ENCODE measurements at regions not wholly inside any gene's neighbourhood (a gene's known extent, or its start where the extent isn't known, plus 50 kb on each side); places are given as distances from the start of the nearest gene placed in this dataset.

DNA sequence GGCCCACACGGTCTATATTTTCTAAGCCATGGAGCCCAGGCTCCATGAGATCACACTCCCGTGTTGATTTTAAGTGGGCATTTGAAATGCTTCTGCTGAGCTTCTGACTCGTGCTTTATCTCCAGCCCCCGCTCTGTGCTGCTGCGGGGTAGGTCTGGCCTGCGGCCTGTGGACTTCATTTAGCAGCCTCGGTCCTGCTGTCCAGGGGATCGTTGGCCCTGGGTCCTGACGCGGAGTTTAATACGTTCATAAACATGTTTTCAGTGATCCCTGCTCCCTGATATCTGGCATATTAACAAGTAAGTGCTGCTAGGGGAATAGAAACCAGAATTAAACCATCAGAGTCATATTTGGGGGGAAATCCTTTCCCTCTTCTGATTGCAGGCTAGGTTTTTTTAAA is 540.3 kb upstream of the MGMT start:
- Histone ChIP-seq H3K9me3 (no peaks in the 10 kb centered on the region), H3K27ac (peak overlapping the region in 10 of 12 donors; percentile 23 to 74 (median 57)), H3K36me3 (no peaks in the 10 kb centered on the region), H3K4me1 (peaks cover 0 to 36% (median 10%) of the 10 kb centered on the region in 12 donors), H3K4me3 (no peak overlapping the region), H3K27me3 (peaks cover 0 to 8% (median 0%) of the 10 kb centered on the region in 9 donors)
- ATAC-seq (peak in 2 of 4 donors; percentile 65 to 75), DNase-seq (peak in 4 of 5 donors; percentile 48 to 73 (median 60))
- TF ChIP-seq, protein P1, sequence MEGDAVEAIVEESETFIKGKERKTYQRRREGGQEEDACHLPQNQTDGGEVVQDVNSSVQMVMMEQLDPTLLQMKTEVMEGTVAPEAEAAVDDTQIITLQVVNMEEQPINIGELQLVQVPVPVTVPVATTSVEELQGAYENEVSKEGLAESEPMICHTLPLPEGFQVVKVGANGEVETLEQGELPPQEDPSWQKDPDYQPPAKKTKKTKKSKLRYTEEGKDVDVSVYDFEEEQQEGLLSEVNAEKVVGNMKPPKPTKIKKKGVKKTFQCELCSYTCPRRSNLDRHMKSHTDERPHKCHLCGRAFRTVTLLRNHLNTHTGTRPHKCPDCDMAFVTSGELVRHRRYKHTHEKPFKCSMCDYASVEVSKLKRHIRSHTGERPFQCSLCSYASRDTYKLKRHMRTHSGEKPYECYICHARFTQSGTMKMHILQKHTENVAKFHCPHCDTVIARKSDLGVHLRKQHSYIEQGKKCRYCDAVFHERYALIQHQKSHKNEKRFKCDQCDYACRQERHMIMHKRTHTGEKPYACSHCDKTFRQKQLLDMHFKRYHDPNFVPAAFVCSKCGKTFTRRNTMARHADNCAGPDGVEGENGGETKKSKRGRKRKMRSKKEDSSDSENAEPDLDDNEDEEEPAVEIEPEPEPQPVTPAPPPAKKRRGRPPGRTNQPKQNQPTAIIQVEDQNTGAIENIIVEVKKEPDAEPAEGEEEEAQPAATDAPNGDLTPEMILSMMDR (IDR thresholded peaks at IDR 0.05), result no peak
- no peak for TF ChIP-seq POLR2A (IDR thresholded peaks at IDR 0.05)
- intact Hi-C loops (cut with DNase I), result loop anchor here in 1 of 10 donors (5.0 kb wide), 1 partner anchor 96 kb away; no protein-coding TSS in a partner anchor
- 53 to 57% (median 54%) methylated on average over 11 of the region's 11 CpGs for WGBS, 4 donors

GRCh38 chr10:128927497-128928161 is 539.4 kb upstream of the MGMT start:
- peak; percentile 63 to 81 (median 73) for DNase-seq
- peak overlapping the region in 11 of 12 donors; percentile 23 to 74 (median 58) for H3K27ac ChIP-seq
- H3K36me3 ChIP-seq, result no peaks in the 10 kb centered on the region
- H3K9me3 ChIP-seq, result no peaks in the 10 kb centered on the region
- peaks cover 0 to 8% (median 0%) of the 10 kb centered on the region in 9 donors for H3K27me3 ChIP-seq
- no peak for TF ChIP-seq POLR2A (IDR thresholded peaks at IDR 0.05)
- TF ChIP-seq, protein P1 (IDR thresholded peaks at IDR 0.05), result no peak
- 39 to 53% (median 44%) methylated on average over 20 of the region's 20 CpGs for WGBS, 4 donors
- ATAC-seq, result peak; percentile 54 to 85 (median 78)
- peak overlapping the region in 1 of 12 donors; percentile 16 for H3K4me3 ChIP-seq
- intact Hi-C loops (cut with DNase I), result loop anchor here in 1 of 10 donors (5.0 kb wide), 1 partner anchor 95 kb away; no protein-coding TSS in a partner anchor
- H3K4me1 ChIP-seq, result peaks cover 0 to 36% (median 10%) of the 10 kb centered on the region in 12 donors

DNA sequence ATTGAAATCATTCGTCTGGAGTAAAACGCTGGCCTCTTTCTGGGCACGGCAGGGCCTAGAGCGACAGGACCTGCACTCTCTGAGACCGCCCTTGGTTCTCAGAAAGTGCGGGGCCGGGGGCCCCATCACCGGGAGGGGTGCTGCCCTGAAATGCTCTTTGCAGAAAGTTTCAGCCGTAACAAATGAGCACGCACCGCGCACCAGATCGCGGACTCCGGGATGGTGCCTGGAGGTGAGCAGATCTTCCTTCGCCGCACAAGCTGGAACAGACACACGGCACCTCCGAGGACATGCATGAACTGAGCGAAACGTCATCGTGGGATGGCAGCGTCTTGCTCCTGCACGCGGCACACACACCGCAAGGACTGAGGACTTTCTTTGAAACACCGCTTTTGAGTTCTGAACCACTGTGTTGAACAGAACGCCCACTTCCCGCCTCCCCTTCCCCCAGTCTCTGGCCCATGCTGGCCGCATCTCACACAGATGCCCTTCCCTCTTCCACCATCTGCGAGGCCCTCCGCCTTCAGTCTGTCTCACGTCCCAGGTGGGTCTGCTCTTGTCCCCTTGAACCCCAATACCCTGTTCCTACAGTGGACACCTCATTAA is 538.7 kb upstream of the MGMT start:
- Histone ChIP-seq H3K4me1 (peaks cover 0 to 36% (median 10%) of the 10 kb centered on the region in 12 donors), H3K27me3 (peaks cover 0 to 8% (median 0%) of the 10 kb centered on the region in 9 donors), H3K27ac (peak overlapping the region in 10 of 12 donors; percentile 32 to 74 (median 61)), H3K36me3 (no peaks in the 10 kb centered on the region), H3K4me3 (no peak overlapping the region), H3K9me3 (no peaks in the 10 kb centered on the region)
- intact Hi-C loops (cut with DNase I), result loop anchor here in 1 of 10 donors (5.0 kb wide), 1 partner anchor 94 kb away; no protein-coding TSS in a partner anchor
- peak in 1 of 4 donors; percentile 2 for ATAC-seq
- 89 to 96% (median 89%) methylated on average over 25 to 33 of the region's 33 CpGs for WGBS, 4 donors
- TF ChIP-seq, protein P1 (IDR thresholded peaks at IDR 0.05), result no peak
- no peak for TF ChIP-seq POLR2A (IDR thresholded peaks at IDR 0.05)
- DNase-seq, result no peak

GRCh38 chr10:128929131-128929530 is 537.9 kb upstream of the MGMT start:
- intact Hi-C loops (cut with DNase I), result loop anchor here in 1 of 10 donors (5.0 kb wide), 1 partner anchor 93 kb away; no protein-coding TSS in a partner anchor
- 66 to 71% (median 70%) methylated on average over 8 of the region's 8 CpGs for WGBS, 4 donors
- peak overlapping the region in 2 of 12 donors; percentile 4 to 44 for H3K27ac ChIP-seq
- H3K27me3 ChIP-seq, result peaks cover 0 to 8% (median 0%) of the 10 kb centered on the region in 9 donors
- H3K4me1 ChIP-seq, result peaks cover 0 to 36% (median 10%) of the 10 kb centered on the region in 12 donors
- ATAC-seq (no peak), DNase-seq (no peak)
- no peak overlapping the region for H3K4me3 ChIP-seq
- H3K36me3 ChIP-seq, result no peaks in the 10 kb centered on the region
- no peak for TF ChIP-seq POLR2A (IDR thresholded peaks at IDR 0.05)
- TF ChIP-seq, protein P1 (IDR thresholded peaks at IDR 0.05), result no peak
- H3K9me3 ChIP-seq, result no peaks in the 10 kb centered on the region
